Gastroesophageal sphincter (tissue), 3 donors: ENCODE measurements at regions not wholly inside any gene's neighbourhood (a gene's known extent, or its start where the extent isn't known, plus 50 kb on each side); places are given as distances from the start of the nearest gene placed in this dataset.

Source experiments
- EP300 ChIP-seq: sonication (generic); formaldehyde crosslinking; IDR thresholded peaks from one replicate; pipeline ENCODE4 v1.6.1; 2017; ENCODE audit warnings: antibody characterized with exemption, mild to moderate bottlenecking
- POLR2A ChIP-seq, 2 donors: fragments of 450-650 bp; IDR thresholded peaks; one replicate each; pipeline ENCODE4 v1.6.1; 2017; ENCODE audit warnings: antibody characterized with exemption in 2 of 2, mild to moderate bottlenecking in 2 of 2, moderate library complexity in 1 of 2
- POLR2AphosphoS5 ChIP-seq: sonication (generic); formaldehyde crosslinking; IDR thresholded peaks from one replicate; pipeline ENCODE4 v1.6.1; 2017; ENCODE audit warnings: antibody characterized with exemption
- TF ChIP-seq, protein P1 (sequence below), 4 experiments: fragments of 200-600 bp in 2 of 4; fragments of 450-650 bp in 2 of 4; sonication (generic) in 1 of 4; IDR thresholded peaks; one replicate each; pipeline ENCODE4 v1.5.1; 2017 to 2019; ENCODE audit warnings: antibody characterized with exemption in 4 of 4, mild to moderate bottlenecking in 2 of 4, moderate library complexity in 2 of 4

DNA sequence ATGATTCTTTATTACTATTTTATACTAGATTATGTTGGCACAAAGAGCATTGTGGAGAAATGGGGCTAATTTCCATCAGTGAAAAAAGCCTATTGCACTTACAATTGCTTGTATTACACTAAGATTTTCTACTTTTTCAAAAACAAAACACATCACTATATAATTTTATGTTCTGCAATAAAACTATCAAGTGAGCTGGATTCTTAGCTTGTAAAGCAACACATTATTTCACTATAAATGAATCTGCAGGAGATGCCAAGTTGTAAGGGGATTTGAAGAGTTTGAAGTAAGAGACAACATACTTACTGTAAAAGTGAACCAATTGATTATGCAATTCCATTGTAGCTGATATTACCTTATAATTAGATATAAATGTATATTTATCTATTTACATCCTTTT is 333.3 kb upstream of the SEMA3D start:
- TF ChIP-seq, protein P1, sequence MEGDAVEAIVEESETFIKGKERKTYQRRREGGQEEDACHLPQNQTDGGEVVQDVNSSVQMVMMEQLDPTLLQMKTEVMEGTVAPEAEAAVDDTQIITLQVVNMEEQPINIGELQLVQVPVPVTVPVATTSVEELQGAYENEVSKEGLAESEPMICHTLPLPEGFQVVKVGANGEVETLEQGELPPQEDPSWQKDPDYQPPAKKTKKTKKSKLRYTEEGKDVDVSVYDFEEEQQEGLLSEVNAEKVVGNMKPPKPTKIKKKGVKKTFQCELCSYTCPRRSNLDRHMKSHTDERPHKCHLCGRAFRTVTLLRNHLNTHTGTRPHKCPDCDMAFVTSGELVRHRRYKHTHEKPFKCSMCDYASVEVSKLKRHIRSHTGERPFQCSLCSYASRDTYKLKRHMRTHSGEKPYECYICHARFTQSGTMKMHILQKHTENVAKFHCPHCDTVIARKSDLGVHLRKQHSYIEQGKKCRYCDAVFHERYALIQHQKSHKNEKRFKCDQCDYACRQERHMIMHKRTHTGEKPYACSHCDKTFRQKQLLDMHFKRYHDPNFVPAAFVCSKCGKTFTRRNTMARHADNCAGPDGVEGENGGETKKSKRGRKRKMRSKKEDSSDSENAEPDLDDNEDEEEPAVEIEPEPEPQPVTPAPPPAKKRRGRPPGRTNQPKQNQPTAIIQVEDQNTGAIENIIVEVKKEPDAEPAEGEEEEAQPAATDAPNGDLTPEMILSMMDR (IDR thresholded peaks at IDR 0.05): no peak
- TF ChIP-seq POLR2A (IDR thresholded peaks at IDR 0.05) (no peak), POLR2AphosphoS5 (no peak), EP300 (no peak)
